IMR-90 (cell line): ENCODE measurements at regions not wholly inside any gene's neighbourhood (a gene's known extent, or its start where the extent isn't known, plus 50 kb on each side); places are given as distances from the start of the nearest gene placed in this dataset.

Source experiments
- ATAC-seq: fragments of 200-7000 bp; cut with Tn5 transposase; 2 replicates; pipeline ENCODE4 v1.9.1; 2020; ENCODE audit warnings: low read depth, mild to moderate bottlenecking, moderate library complexity
- BruUV-seq: library from RNA; stranded (reverse); fragments of 400-500 nt; replicated peaks from 2 replicates; lab custom pipeline; 2021; lab: Mats Ljungman, UMichigan
- CTCF ChIA-PET: fragments of 300-600 bp; formaldehyde crosslinking; extraction: SDS; loops from one replicate; lab custom pipeline; 2021; ENCODE audit warnings: antibody characterized with exemption; lab: Yijun Ruan, JAX
- POLR2A ChIA-PET: fragments of 300-600 bp; sonication (Branson Sonifier 250); formaldehyde crosslinking; loops from one replicate; lab custom pipeline; 2022; ENCODE audit warnings: antibody characterized with exemption; ENCODE audit not compliant: unreplicated experiment; lab: Charles Lee
- DNase-seq: peaks from one replicate; pipeline ENCODE4 v3.0.0; 2013
- H2AFZ ChIP-seq: replicated peaks from 2 replicates; pipeline ENCODE3; 2013; ENCODE audit warnings: low read length, mild to moderate bottlenecking; ENCODE audit not compliant: poor library complexity
- H2AK5ac ChIP-seq: 2 replicates; pipeline ENCODE4 v1.6.1; 2013; ENCODE audit warnings: low read depth, low read length, inconsistent platforms
- H2AK9ac ChIP-seq: replicated peaks from 2 replicates; pipeline ENCODE3; 2013; ENCODE audit warnings: mild to moderate bottlenecking, low read depth, low read length, moderate library complexity; ENCODE audit not compliant: poor library complexity
- H2BK120ac ChIP-seq: 2 replicates; pipeline ENCODE4 v1.6.1; 2013; ENCODE audit warnings: low read depth, low read length, inconsistent platforms
- H2BK15ac ChIP-seq: 3 replicates; pipeline ENCODE4 v1.6.1; 2013; ENCODE audit warnings: low read depth, low read length, inconsistent platforms
- H2BK20ac ChIP-seq: 2 replicates; pipeline ENCODE4 v1.6.1; 2013; ENCODE audit warnings: low read depth, mild to moderate bottlenecking, inconsistent platforms, low read length, moderate library complexity
- H2BK5ac ChIP-seq: 2 replicates; pipeline ENCODE4 v1.6.1; 2013; ENCODE audit warnings: mild to moderate bottlenecking, low read depth, low read length, inconsistent platforms; ENCODE audit not compliant: poor library complexity, severe bottlenecking
- H3K14ac ChIP-seq: replicated peaks from 2 replicates; pipeline ENCODE4 v1.6.1; 2013; ENCODE audit warnings: low read depth, low read length, inconsistent platforms
- H3K18ac ChIP-seq: 2 replicates; pipeline ENCODE4 v1.6.1; 2013; ENCODE audit warnings: low read depth, low read length, control low read depth
- H3K23ac ChIP-seq: 2 replicates; pipeline ENCODE4 v1.6.1; 2013; ENCODE audit warnings: low read depth, low read length, inconsistent platforms
- H3K27ac ChIP-seq: 2 replicates; pipeline ENCODE4 v1.5.1; 2013; ENCODE audit warnings: mild to moderate bottlenecking, control low read depth, low read length; ENCODE audit not compliant: insufficient read depth
- H3K27me3 ChIP-seq: 2 replicates; pipeline ENCODE4 v1.6.1; 2013; ENCODE audit warnings: low read length; ENCODE audit not compliant: control insufficient read depth, insufficient read depth
- H3K36me3 ChIP-seq: 2 replicates; pipeline ENCODE4 v1.6.1; 2013; ENCODE audit warnings: low read length, mixed read lengths; ENCODE audit not compliant: control insufficient read depth, insufficient read depth
- H3K4ac ChIP-seq: 2 replicates; pipeline ENCODE4 v1.6.1; 2013; ENCODE audit warnings: low read depth, low read length, inconsistent platforms
- H3K4me1 ChIP-seq: 2 replicates; pipeline ENCODE4 v1.6.1; 2013; ENCODE audit warnings: low read length, mixed read lengths; ENCODE audit not compliant: control insufficient read depth, insufficient read depth
- H3K4me2 ChIP-seq: 2 replicates; pipeline ENCODE4 v1.6.1; 2013; ENCODE audit warnings: low read depth, mild to moderate bottlenecking, control low read depth, low read length, moderate library complexity
- H3K4me3 ChIP-seq: 2 replicates; pipeline ENCODE4 v1.5.1; 2013; ENCODE audit warnings: low read depth, mild to moderate bottlenecking, control low read depth, low read length, moderate library complexity; ENCODE audit not compliant: insufficient read depth
- H3K56ac ChIP-seq: 2 replicates; pipeline ENCODE4 v1.6.1; 2013; ENCODE audit warnings: low read length, inconsistent platforms; ENCODE audit not compliant: insufficient read depth; ENCODE audit errors: extremely low read depth
- H3K79me1 ChIP-seq, 2 experiments: 2 replicates each; pipeline ENCODE4 v1.6.1; 2013; ENCODE audit warnings: low read length in 2 of 2, inconsistent platforms in 1 of 2, low read depth in 1 of 2
- H3K9ac ChIP-seq: 2 replicates; pipeline ENCODE4 v1.6.1; 2013; ENCODE audit warnings: low read depth, low read length, control low read depth
- H3K9me1 ChIP-seq: 2 replicates; pipeline ENCODE4 v1.6.1; 2013; ENCODE audit warnings: low read length, inconsistent platforms; ENCODE audit not compliant: insufficient read depth
- H3K9me3 ChIP-seq: 2 replicates; pipeline ENCODE4 v1.6.1; 2013; ENCODE audit warnings: low read length; ENCODE audit not compliant: control insufficient read depth, insufficient read depth
- H4K20me1 ChIP-seq: 2 replicates; pipeline ENCODE4 v1.6.1; 2013; ENCODE audit warnings: low read length, inconsistent platforms; ENCODE audit not compliant: insufficient read depth
- H4K5ac ChIP-seq: 2 replicates; pipeline ENCODE4 v1.6.1; 2013; ENCODE audit warnings: mild to moderate bottlenecking, low read depth, low read length, control low read depth
- H4K8ac ChIP-seq, 2 experiments: 2 replicates each; pipeline ENCODE4 v1.6.1; 2013; ENCODE audit warnings: low read depth in 2 of 2, low read length in 2 of 2, control low read depth in 1 of 2, inconsistent platforms in 1 of 2
- H4K91ac ChIP-seq: 2 replicates; pipeline ENCODE4 v1.6.1; 2013; ENCODE audit warnings: low read depth, low read length, inconsistent platforms; ENCODE audit not compliant: insufficient read depth
- CHD1 ChIP-seq: IDR thresholded peaks from 2 replicates; pipeline ENCODE4 v1.6.1; 2012; ENCODE audit warnings: low read depth, low read length, improper control_type of control experiment
- MAZ ChIP-seq: IDR thresholded peaks from 2 replicates; pipeline ENCODE4 v1.6.1; 2012; ENCODE audit warnings: low read depth, mild to moderate bottlenecking, low read length, improper control_type of control experiment, moderate library complexity, borderline replicate concordance
- MXI1 ChIP-seq: IDR thresholded peaks from 2 replicates; pipeline ENCODE4 v1.6.1; 2012; ENCODE audit warnings: low read depth, mild to moderate bottlenecking, low read length, moderate library complexity, borderline replicate concordance
- NFE2L2 ChIP-seq: fragments of 150-350 bp; IDR thresholded peaks from 2 replicates; pipeline ENCODE4 v1.6.1; 2016; ENCODE audit warnings: low read depth, mild to moderate bottlenecking, low read length
- RCOR1 ChIP-seq: IDR thresholded peaks from 2 replicates; pipeline ENCODE4 v1.6.1; 2012; ENCODE audit warnings: mild to moderate bottlenecking, low read length, improper control_type of control experiment; ENCODE audit not compliant: insufficient replicate concordance
- RFX5 ChIP-seq: IDR thresholded peaks from 2 replicates; pipeline ENCODE4 v1.8.0; 2012; ENCODE audit warnings: low read depth, mild to moderate bottlenecking, low read length, moderate library complexity
- SMC3 ChIP-seq: fragments of 150-350 bp; IDR thresholded peaks from 2 replicates; pipeline ENCODE4 v1.6.1; 2016; ENCODE audit warnings: low read depth, mild to moderate bottlenecking, antibody characterized with exemption, low read length, moderate library complexity
- USF2 ChIP-seq: fragments of 150-350 bp; IDR thresholded peaks from 2 replicates; pipeline ENCODE4 v1.6.1; 2017; ENCODE audit warnings: mild to moderate bottlenecking, antibody characterized with exemption, low read length, low read depth
- WGBS, 2 experiments: methylation state at CpG; one replicate each; pipeline versions ENCODE4 v1.1.5 to v1.1.7; 2013; ENCODE audit warnings: missing lambda C conversion rate in 2 of 2; ENCODE audit not compliant: insufficient read length in 1 of 2; ENCODE audit errors: extremely low coverage in 2 of 2; 5-methylcytosine and 5-hydroxymethylcytosine counted together
- dilution Hi-C: fragments of 300-500 bp; cut with HindIII; formaldehyde crosslinking; loops from one replicate; pipeline ENCODE4 v1.14.3; 2018; ENCODE audit warnings: low sequenced_read_pairs; ENCODE audit not compliant: unreplicated experiment
- in situ Hi-C: fragments of 300-500 bp; cut with MboI; formaldehyde crosslinking; loops from 3 replicates; pipeline ENCODE4 v1.14.3; 2019; ENCODE audit warnings: low sequenced_read_pairs, inconsistent platforms, mixed read lengths
- intact Hi-C: fragments of 100-400 bp; cut with micrococcal nuclease; formaldehyde crosslinking; loops from 2 replicates; pipeline ENCODE4 v1.10.0; 2022

- BruUV-seq: no TSS peak
- Histone ChIP-seq H3K27ac (no peak overlapping the region), H3K18ac (no peak overlapping the region), H3K79me1 (no peaks in the 10 kb centered on the region), H3K9me3 (no peaks in the 10 kb centered on the region), H4K91ac (no peak overlapping the region), H4K8ac (no peak overlapping the region), H4K5ac (no peak overlapping the region), H3K9ac (no peak overlapping the region), H3K36me3 (no peaks in the 10 kb centered on the region), H2BK15ac (no peak overlapping the region), H3K4me3 (no peak overlapping the region), H3K56ac (no peak overlapping the region), H3K14ac (no peak overlapping the region), H3K4ac (no peak overlapping the region), H3K4me2 (no peak overlapping the region), H4K20me1 (no peaks in the 10 kb centered on the region), H2BK20ac (no peak overlapping the region), H2AK9ac (no peak overlapping the region), H2AFZ (no peak overlapping the region), H3K4me1 (no peaks in the 10 kb centered on the region), H3K9me1 (no peaks in the 10 kb centered on the region), H2BK5ac (no peak overlapping the region), H2BK120ac (no peak overlapping the region), H3K23ac (no peak overlapping the region), H2AK5ac (no peak overlapping the region), H3K27me3 (no peaks in the 10 kb centered on the region)
- in situ Hi-C loops: no loop called here
- no peak for ATAC-seq
- no peak for DNase-seq
- no CpG with 5 or more reads among the region's 4 CpGs for WGBS, 2 experiments
- intact Hi-C loops: no loop called here
- ChIA-PET CTCF (no interaction called here), POLR2A (no interaction called here)
- dilution Hi-C loops: no loop called here
- TF ChIP-seq CHD1: no peak
- TF ChIP-seq MXI1: no peak
- no peak for TF ChIP-seq SMC3
- no peak for TF ChIP-seq RCOR1
- TF ChIP-seq USF2: no peak
- TF ChIP-seq RFX5: no peak
- TF ChIP-seq NFE2L2: no peak
- no peak for TF ChIP-seq MAZ
Measured at GRCh38 chr1:189022015-189022414, 1455.6 kb downstream of the BRINP3 start.
